ENCODE measurements at regions not wholly inside any gene's neighbourhood (a gene's known extent, or its start where the extent isn't known, plus 50 kb on each side); places are given as distances from the start of the nearest gene placed in this dataset.

DNA sequence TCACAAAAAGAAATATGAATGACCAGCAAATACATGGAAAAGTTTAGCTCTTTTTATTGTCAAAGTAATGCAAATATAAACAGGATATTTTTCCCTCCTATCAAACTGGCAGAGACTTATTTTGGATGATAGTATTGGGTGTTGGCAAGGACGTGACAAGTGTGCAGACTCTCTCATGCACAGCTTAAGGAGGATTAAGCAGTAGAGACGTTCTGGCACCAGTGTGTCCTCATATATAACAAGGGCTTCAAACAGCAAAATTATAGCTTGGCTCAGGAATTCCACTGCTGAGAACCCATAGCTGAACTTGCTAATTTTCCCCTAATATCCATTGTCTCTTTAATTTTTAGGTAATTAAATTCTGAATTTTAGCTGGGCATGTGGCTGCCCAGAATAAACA is 114.4 kb downstream of the FAM124B start:
- TF ChIP-seq, protein P1, sequence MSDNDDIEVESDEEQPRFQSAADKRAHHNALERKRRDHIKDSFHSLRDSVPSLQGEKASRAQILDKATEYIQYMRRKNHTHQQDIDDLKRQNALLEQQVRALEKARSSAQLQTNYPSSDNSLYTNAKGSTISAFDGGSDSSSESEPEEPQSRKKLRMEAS (IDR thresholded peaks at IDR 0.05; ENCODE audit: insufficient read depth, insufficient read length) = no peak
- TF ChIP-seq POLR2A (IDR thresholded peaks at IDR 0.05; ENCODE audit: low read depth, low read length) = no peak
- TF ChIP-seq, protein P2, sequence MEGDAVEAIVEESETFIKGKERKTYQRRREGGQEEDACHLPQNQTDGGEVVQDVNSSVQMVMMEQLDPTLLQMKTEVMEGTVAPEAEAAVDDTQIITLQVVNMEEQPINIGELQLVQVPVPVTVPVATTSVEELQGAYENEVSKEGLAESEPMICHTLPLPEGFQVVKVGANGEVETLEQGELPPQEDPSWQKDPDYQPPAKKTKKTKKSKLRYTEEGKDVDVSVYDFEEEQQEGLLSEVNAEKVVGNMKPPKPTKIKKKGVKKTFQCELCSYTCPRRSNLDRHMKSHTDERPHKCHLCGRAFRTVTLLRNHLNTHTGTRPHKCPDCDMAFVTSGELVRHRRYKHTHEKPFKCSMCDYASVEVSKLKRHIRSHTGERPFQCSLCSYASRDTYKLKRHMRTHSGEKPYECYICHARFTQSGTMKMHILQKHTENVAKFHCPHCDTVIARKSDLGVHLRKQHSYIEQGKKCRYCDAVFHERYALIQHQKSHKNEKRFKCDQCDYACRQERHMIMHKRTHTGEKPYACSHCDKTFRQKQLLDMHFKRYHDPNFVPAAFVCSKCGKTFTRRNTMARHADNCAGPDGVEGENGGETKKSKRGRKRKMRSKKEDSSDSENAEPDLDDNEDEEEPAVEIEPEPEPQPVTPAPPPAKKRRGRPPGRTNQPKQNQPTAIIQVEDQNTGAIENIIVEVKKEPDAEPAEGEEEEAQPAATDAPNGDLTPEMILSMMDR (IDR thresholded peaks at IDR 0.05; ENCODE audit: extremely low read depth in 1 of 2, insufficient read depth in 1 of 2, low read depth in 1 of 2, low read length in 2 of 2) = no peak
- TF ChIP-seq GATA2 (IDR thresholded peaks at IDR 0.05; ENCODE audit: insufficient read depth, insufficient read length, low read depth, low read length) = no peak
- TF ChIP-seq EZH2 (IDR thresholded peaks at IDR 0.05; ENCODE audit: borderline replicate concordance, low read depth, low read length, severe bottlenecking) = no peak
- no peak for TF ChIP-seq POLR2AphosphoS5 (IDR thresholded peaks at IDR 0.05; ENCODE audit: insufficient read depth, low read depth, low read length)
- no peak for TF ChIP-seq FOS (IDR thresholded peaks at IDR 0.05; ENCODE audit: borderline replicate concordance, insufficient read depth, low read length)
- TF ChIP-seq JUN (IDR thresholded peaks at IDR 0.05; ENCODE audit: borderline replicate concordance, insufficient read depth, insufficient read length, low read depth) = no peak

Measured in endothelial cell of umbilical vein (primary cell).